ENCODE measurements at regions not wholly inside any gene's neighbourhood (a gene's known extent, or its start where the extent isn't known, plus 50 kb on each side); places are given as distances from the start of the nearest gene placed in this dataset.

- Histone ChIP-seq H3K9me3 (ENCODE audit: control insufficient read depth, low read depth, low read length) (no peaks in the 10 kb centered on the region), H3K23ac (ENCODE audit: insufficient read length, low read depth, low read length) (no peak overlapping the region), H3K4me1 (ENCODE audit: insufficient read depth, low read length) (peaks cover 3% of the 10 kb centered on the region; the same call in 1 of the 2 replicates), H2AK5ac (ENCODE audit: insufficient read length, low read length) (no peak overlapping the region), H2BK20ac (ENCODE audit: low read depth, low read length, poor library complexity, severe bottlenecking) (no peak overlapping the region), H4K5ac (ENCODE audit: insufficient read length, low read depth, low read length) (no peak overlapping the region), H3K79me1 (ENCODE audit: insufficient read depth, low read depth, low read length, poor library complexity, severe bottlenecking) (no peaks in the 10 kb centered on the region), H3K4ac (ENCODE audit: low read depth, low read length) (no peak overlapping the region), H2BK120ac (ENCODE audit: low read depth, low read length, poor library complexity, severe bottlenecking) (no peak overlapping the region), H3K56ac (ENCODE audit: insufficient read length, low read depth, low read length) (no peak overlapping the region), H2BK15ac (ENCODE audit: low read depth, low read length) (no peak overlapping the region), H3K27me3 (ENCODE audit: insufficient read depth, low read length) (no peaks in the 10 kb centered on the region), H3K27ac (ENCODE audit: insufficient read length, low read depth, low read length) (no peak overlapping the region), H3K14ac (ENCODE audit: insufficient read depth, low read length) (no peak overlapping the region), H4K20me1 (ENCODE audit: control insufficient read depth, insufficient read depth, insufficient read length) (no peaks in the 10 kb centered on the region), H4K8ac (replicated peaks; ENCODE audit: insufficient read length, low read depth, low read length) (no peak overlapping the region), H3K9ac (ENCODE audit: extremely low read depth, insufficient read length, low read length) (no peak overlapping the region), H2BK5ac (ENCODE audit: insufficient read length, low read length) (no peak overlapping the region), H3K18ac (ENCODE audit: insufficient read length, low read depth, low read length) (no peak overlapping the region), H2AFZ (ENCODE audit: low read length) (no peak overlapping the region), H4K91ac (ENCODE audit: insufficient read length, low read depth, low read length) (no peak overlapping the region), H3K79me2 (ENCODE audit: insufficient read depth, low read length) (no peaks in the 10 kb centered on the region), H3T11ph (ENCODE audit: low read length) (no peak overlapping the region), H3K4me2 (ENCODE audit: insufficient read depth, insufficient read length, low read length) (no peak overlapping the region), H2BK12ac (ENCODE audit: insufficient read length, low read depth, low read length) (no peak overlapping the region), H3K23me2 (ENCODE audit: insufficient read length, low read depth, low read length, poor library complexity, severe bottlenecking) (no peaks in the 10 kb centered on the region)
- H3K27me3 Mint-ChIP-seq (ENCODE audit: low read depth), result no peaks in the 10 kb centered on the region
- H3K4me3 Mint-ChIP-seq, result no peak overlapping the region
- WGBS (ENCODE audit: extremely low coverage, insufficient read length, low lambda C conversion rate), result no CpG with 5 or more reads among the region's 2 CpGs
- H3K4me1 Mint-ChIP-seq, result peaks cover 23 to 26% of the 10 kb centered on the region in 2 experiments
- H3K27ac Mint-ChIP-seq, result no peak overlapping the region
- peaks cover 4% of the 10 kb centered on the region in 2 experiments; a peak in 4 of 5 replicates for H3K9me3 Mint-ChIP-seq
- peaks cover 0 to 9% (median 5%) of the 10 kb centered on the region in 3 experiments; a peak in 5 of 7 replicates for H3K36me3 Mint-ChIP-seq (ENCODE audit: insufficient read depth in 1 of 3, low read depth in 3 of 3)
- no peak for TF ChIP-seq CTCF (conservative IDR thresholded peaks at IDR 0.05)
- DNase-seq, result no peak
Measured at GRCh38 chr10:2478656-2479055, 588.7 kb upstream of the PFKP start.
